Amniotic epithelial cell (primary cell): ENCODE measurements at regions not wholly inside any gene's neighbourhood (a gene's known extent, or its start where the extent isn't known, plus 50 kb on each side); places are given as distances from the start of the nearest gene placed in this dataset.
"Not testable (repeated sequence)": the region's sequence is repeated elsewhere in the genome, so short reads cannot be mapped to it uniquely, and the experiment has no call there.

Experiments used
- DNase-seq: peaks from one replicate; pipeline ENCODE4 v3.0.0-alpha.2; 2010; ENCODE audit warnings: low read depth

DNA sequence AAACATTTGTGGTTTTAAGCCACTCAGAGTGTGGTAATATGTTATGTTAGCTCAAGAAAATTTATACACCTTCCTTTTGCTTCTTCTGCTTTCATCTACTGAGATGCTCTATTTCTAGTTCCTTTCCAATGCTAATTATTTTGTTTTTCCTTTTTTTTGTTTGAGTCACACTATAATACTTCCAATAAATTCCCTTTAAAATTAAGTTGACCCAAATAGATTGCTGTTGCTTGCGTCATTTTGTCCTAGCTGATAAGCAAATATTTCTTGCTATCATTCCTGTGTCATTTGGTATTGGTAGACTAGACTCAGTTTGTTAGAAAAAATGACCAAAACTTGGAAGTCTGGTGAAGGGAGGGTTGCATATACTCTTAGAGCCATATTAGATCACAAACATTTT, 437.0 kb upstream of the CNTN6 start:
- no peak for DNase-seq

DNA sequence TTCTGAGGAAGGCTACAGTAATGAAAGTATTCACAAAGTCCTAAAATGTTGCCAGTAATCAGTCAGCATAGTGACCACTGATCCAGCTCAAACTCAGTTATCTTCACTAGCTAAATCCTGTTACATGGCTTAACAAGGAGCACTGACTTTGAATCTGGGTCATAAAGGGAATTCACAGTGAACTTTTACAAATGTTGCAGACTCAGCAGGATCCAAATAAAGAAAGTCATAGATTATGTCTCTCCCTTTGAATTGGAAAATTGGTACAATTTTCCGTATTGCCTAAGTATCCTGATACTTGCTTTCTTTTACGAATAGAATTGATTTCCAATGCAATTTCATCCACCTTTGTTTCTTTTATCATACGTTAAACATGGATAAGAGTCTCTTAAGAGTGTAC, 431.5 kb upstream of the CNTN6 start:
- no peak for DNase-seq

DNA sequence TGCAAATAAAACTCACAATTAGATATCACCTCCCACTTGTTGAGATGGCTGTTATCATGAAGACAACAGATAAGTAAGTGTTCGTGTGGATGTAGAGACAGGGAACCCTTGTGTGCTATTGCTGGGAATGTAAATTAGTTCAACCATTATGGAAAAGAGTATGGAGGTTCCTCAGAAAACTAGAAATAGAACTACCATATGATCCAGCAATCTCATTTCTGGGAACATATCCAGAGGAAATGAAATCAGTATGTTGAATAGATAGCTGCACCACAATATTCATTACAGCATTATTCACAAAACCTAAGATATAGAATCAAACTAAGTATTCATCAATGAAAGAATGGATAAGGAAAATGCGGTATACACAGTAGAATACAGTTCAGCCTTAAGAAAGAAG, 418.7 kb upstream of the CNTN6 start:
- DNase-seq = no peak

DNA sequence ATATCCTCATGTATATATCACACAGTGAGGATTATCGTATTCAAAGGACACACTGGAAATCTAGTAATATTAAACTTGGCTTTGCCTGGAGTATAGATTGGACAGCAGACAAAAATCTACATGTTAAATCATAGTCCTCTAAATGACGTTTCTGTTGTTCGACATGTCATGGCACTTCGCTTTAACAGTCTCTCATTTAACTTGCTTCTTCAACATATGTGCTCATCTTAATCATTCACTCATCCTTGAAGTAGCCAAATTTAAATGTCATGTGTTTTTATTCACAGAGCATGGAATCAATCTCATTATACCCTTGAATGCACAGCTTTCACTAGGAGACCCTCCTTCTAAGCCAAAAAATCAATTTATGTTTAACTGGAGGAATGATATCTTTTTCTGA, 417.0 kb upstream of the CNTN6 start:
- no peak for DNase-seq

DNA sequence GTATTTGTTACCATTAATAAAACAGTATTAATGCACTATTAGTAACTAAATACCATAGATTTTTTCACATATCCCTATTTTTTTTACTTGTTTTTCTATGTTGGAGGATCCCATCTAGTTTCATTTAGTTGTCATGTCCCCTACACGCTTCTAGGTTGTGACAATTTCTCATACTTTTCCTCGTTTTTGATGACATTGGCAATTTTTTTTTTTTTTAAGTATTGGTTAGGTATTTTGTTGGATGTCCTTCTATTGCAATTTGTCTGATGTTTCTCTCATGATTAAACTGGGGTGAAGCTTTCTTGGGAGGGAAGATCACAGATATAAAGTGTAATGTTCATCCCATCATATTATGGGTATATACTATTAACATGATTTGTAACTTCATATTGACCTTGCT, 409.1 kb upstream of the CNTN6 start:
- no peak for DNase-seq

DNA sequence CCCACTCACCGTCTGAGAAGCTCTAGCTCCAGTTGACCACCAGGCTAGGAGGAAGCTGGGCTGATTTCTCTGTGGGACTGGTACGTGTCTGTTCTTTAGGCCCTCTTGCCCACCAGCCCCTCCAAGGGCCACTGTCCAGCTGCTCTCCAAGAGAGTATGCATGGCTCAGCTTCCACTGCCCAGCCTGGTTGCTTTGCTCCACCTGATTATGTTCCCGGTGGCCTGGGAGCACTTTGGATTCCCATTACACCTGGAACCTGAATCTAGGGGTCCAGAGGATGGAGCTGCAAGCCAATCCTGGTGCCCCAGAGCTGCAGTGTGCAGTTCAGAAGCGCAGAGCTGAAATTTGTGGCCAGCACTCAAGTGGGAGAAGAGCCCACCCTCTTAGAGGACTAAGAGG, 402.1 kb upstream of the CNTN6 start:
- no peak for DNase-seq

DNA sequence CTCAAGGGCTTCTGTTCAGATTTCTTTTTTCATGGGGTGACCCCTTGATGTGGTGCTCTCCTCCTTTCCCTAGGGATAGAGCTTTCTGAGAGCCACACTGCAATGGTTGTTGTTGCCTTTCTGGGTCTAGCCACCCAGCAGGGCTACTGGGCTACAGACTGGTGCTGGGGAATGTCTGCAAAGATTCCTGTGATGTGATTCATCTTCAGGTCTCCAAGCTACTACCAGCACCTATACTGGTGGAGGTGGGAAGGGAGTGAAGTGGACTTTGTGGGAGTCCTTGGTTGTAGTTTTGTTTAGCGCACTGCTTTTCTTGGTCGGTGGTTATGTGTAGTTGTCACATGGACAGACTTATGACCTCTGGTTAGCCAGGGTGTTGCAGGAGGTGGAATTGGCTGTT, 392.3 kb upstream of the CNTN6 start:
- DNase-seq = no peak

DNA sequence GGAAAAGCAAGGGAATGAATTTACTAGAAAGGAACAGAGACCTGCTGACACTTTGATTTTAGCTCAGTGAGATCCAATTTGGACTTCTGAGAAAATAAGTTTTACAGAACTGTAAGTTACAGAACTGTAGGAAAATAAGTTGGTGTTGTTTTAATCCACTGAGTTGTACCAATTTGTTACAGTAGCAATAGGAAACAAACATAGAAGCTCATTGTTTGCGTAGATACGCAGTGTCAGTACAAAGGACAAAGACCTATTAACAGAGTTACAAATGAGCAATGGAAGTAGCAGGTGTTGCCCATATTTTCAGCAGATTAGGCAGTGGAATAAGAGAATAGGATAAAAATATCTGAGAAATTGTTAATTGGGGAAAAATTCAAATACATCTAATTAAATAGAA, 385.8 kb upstream of the CNTN6 start:
- DNase-seq = no peak

DNA sequence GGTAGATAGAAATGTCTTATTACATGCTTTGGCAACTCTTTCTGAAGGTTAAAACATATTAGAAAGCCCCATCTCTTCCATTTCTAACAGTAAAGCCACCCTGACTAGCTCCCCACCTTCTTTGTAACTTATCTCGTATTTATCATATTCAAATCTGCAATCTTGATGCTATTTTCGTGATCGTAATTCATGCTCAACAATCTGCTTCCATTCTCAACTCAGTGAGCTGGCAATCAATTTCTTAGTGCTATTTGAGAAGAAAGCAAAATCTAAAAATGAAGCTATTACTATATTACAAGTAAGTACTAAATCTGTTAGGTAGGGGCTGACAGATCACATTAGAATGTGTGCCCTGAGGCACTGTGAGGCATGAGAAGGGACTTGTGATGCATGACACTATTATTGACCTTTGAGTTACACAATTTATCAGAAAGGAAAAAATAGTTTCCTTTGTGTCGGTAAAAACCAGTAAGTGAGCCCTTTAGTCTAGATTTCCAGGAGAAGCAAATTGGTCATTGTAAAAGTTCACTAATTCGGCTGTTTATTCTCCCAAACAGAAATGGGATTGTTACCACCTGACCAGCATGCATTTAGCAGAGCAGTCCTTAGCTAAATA, 379.7 kb upstream of the CNTN6 start:
- DNase-seq = no peak

DNA sequence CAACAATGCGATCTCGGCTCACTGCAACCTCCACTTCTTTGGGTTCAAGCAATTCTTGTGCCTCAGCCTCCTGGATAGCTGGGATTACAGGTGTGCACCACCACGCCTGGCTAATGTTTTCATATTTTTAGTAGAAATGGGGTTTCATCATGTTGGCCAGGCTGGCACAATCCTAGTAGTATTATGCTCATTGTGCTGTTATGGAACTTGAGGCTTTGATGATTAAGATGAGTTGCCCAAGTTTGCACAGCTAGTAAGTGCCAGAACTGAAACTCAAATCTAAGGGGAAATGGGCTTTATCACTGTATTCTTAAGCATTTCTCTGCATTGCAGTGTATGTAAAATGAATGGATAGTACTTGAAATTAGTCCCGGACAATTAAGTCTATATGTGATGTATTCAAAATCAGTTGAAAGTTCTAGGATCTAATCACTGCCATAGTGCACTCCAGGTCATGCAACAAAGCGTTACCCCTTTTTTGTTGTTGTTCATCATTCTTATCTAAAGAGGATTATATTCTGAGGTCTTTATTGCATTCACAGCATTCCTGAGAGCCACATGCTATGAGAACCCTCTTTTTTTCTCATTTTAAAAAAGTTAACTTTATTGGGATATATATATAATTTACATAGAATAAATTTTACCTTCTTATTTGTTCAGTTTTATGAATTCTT, 378.7 kb upstream of the CNTN6 start:
- peak; percentile 7 for DNase-seq

DNA sequence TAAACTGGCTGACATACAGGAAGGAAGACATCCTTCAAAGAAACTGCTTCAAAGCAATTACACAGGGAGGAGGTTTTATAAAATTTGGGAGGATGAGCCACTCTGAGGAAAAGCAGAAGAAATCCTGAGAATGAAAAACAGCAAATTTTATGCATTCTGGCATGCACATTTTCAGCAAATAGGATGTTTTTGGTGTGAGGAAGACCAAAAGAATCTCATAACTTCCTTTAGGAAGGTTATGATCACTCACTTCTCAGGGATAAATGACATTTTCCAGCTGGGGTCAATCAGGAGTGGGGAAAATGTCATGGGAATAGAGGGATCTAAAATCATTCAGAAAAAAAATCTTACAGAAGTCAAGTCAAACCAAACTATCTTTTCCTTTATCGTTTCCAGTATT, 371.7 kb upstream of the CNTN6 start:
- DNase-seq = no peak

DNA sequence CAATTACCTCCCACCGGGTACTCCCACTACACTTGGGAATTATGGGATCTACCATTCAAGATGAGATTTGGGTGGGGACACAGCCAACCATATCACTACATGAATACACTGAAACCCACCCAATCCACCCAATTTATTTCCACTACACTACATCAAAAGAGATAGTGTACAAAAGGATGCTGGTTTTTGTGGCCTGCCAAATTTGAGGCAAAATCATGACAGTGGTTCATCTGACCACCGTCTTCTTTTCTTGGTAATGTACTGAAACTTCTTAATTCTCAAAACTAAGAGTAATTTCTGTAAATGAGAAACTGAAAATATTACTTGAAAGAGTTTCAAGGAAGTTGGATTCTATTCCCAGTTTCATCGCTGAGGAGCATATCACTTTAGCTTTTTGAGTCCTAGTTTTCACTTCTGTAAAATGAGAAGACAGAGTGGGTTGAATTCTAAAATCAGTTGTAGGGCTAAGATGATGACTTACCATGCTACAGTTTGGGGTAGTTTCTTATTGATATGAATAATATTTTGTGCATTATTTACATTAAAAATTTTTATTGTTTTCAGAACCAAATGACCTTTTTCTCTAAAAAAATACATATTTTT, 360.4 kb upstream of the CNTN6 start:
- no peak for DNase-seq

DNA sequence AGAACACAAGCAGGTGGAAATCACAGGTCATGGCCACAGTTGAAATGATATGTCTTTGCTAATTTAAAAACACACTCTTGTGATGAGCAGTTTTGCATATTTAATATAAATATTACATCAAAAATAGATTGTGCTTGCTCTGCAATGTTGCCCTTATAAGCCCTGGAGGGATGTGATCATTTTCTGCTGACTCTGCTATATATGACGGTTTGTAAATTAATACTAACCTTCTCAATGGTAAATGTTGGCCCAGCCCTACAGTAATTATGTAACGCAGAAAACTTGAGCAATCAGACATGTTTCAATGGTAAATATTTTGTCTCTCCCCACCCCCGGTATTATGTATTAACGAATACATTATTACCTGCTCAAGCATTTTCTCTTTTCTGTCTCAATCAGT, 359.5 kb upstream of the CNTN6 start:
- no peak for DNase-seq

DNA sequence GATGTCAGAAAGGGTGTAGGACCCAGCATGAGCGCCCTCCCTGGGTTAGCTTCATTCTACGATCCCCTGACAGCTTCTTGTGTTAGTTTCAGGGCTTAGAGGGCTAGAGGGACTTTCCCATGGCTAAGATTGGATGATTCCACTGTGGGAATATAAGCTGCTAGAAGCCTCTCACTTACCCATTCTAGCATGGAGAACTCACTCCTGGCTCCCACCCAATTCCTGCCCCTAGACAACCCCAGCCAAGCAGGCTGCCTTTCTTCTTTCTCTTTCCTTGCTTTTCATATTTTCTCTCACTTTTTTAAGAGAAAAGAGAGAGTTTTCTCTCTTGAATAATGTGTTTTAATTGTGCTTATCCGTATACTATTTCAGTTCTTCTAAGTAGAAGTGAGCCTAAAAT, 335.1 kb upstream of the CNTN6 start:
- no peak for DNase-seq

DNA sequence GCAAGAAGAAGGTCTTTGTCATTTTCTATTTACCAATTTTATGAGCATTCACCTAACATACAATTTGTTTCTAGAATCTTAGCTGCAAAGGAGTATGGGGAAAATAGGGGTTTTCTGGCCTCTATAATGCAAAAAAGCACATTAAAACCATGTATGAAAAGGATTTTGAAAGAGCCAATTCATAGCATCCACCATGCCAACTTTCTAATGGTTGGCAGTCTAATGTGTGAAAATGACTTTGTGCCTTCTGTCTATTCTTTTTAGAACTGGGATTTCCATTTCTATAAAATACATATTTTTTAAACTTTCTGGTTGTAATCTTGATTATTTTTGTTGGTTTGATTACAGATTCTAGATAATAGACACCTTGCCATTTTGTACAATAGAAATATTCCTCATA, 333.7 kb upstream of the CNTN6 start:
- DNase-seq = no peak

DNA sequence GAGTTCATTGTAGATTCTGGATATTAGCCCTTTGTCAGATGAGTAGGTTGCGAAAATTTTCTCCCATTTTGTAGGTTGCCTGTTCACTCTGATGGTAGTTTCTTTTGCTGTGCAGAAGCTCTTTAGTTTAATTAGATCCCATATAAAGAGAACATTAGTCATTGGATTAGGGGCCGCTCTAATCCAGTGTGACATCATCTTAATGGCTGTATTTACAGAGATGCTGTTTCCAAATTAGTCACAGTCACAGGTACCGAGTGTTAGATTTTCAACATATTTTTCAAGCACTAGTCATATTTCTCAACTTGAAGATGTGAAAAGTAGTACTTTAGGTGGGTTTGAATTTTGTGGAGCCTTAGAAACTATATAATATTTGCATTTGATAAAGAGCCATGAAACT, 319.4 kb upstream of the CNTN6 start:
- DNase-seq = not testable (repeated sequence)

DNA sequence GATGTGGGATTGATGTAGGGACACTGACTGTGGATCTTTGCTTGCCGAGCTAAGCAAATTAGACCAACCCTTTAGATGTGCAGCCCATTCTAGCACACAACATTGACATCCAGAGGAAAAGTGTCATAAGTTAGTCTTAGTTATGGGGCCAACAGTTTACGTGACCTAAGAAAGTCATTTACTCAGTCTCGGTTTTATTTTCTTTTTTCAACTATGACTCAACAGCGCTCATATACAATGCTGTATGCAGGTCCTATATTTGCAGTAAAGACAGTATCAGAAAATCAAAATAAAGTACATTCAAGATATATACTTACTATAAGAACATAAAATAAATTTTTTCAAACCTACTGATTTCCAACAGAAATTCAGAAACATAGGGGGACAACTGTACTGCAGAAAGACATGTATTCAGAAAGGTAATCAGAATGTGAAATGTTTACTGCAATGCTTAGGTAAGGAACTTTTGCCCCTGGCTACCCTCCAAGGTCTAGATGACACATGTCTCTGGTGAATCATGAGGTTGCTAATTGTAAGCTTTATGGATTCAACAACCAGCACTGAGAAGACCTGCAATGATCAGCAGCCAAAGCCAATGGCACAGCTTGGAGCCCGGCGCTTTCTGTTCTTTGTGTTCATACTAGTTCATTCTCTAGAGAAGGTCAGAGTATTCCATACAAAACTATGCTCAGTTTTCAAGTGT, 317.5 kb upstream of the CNTN6 start:
- no peak for DNase-seq

DNA sequence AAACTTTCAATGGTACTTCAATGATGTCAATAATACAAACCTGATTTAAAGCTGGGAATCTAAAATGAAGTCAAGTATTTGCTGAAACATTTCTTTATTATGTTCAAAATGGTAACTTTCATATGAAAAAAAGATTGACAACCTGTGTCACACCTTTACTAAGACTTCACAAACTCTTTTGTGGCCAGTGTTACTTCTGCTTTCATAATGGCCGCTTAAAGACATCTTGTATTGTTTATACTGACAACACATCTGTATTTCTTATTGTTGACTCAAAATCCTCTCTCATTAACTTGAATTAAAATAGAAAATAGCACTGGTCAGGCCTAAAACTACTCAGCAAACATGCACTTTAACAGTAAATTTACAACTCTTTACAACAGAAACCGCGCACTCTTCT, 312.3 kb upstream of the CNTN6 start:
- DNase-seq = no peak

DNA sequence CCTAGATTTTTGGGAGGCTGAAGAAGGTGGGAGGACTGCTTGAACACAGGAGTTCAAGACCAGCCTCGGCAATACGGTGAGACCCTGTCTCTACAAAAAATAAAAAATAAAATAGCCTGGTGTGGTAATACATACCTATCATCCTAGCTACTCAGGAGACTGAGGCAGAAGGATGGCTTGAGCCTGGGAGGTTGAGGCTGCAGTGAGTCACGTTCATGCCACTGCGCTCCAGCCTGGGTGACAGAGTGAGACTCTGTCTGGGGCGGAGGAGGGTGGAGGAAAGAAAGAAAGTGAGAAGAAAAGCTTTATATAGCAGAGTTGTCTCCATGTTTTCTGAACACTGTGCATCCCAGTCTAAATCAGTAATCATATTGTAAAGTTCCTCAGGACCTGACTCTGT, 301.4 kb upstream of the CNTN6 start:
- DNase-seq = no peak

DNA sequence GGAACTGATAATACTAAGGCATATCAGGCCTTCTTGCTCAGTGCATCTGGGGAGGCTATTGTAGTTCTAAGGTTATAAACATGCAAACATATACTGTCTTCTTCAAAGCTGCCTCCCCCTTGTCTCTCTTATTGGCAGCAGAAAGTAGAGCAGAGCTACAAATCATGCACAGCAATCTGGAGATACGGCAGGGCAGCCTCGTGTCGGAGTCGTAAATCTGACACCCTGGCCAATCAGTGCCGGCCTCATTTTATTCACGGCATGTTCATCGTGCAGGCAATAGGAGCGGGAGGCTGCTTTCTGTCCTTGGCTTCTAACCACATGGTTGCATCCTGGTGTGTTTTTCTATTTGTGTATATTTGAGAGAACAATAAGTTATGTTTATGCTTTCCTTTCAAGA, 300.2 kb upstream of the CNTN6 start:
- DNase-seq = no peak

DNA sequence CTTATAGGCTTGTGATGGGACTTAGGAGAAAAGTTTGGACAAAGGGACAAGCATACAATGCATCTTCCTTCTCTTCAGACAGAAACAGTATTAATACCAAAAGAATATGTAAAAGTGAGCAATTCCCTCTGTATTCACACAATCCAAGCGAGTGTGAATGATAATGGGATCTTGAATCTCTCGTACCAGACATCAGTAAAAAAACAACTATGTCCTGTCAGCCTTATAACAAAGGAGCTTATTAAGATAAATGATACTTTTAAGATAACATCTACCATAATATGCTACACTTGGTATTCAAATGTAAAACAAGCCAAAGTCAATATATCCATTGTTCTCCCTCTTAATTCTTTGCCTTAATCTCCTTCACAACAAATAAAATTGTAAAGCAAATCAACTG, 288.6 kb upstream of the CNTN6 start:
- DNase-seq = no peak

DNA sequence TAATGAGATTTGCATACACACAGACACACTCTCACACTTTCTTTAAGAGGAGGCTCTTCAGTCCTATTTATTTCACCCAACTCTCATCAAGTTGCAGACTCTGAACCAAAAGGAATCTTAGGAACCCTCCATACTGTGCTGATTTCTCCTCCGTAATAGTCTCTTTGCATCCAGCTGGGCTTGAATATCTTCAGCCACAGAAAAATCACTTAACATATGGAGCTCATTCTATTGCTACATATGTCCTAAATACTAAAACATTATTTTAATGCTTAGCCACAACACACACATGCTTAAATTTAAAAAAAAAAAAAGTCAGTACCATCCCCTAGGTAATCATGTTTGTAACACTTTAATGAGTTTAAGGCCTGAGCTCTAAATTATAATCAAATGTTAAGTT, 287.5 kb upstream of the CNTN6 start:
- DNase-seq = no peak

DNA sequence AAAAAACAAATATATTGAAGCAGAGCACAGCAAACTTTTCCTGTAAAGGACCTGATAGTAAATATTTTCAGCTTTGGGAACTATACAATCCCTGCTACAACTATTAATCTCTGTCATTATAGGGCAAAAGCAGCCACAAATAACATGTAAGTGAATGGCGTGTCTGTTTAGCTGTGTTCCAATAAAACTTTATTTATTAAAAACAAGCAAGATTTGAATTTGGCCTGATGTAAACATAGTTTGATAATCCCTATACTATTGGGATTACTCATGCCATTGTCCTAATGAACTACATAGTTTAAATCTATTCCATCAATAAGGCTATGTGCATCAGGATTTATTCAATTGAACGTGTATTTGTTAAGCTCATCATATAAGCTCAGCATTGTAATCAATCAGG, 286.8 kb upstream of the CNTN6 start:
- DNase-seq = no peak
